Osteoblast (primary cell): ENCODE measurements at regions not wholly inside any gene's neighbourhood (a gene's known extent, or its start where the extent isn't known, plus 50 kb on each side); places are given as distances from the start of the nearest gene placed in this dataset.

Source experiments
- DNase-seq: peaks from one replicate; pipeline ENCODE4 v3.0.0; 2011; ENCODE audit warnings: low spot score, mixed read lengths; ENCODE audit not compliant: insufficient read length; ENCODE audit errors: missing footprints
- H2AFZ ChIP-seq: 2 replicates; pipeline ENCODE4 v1.6.0; 2011; ENCODE audit warnings: mild to moderate bottlenecking, low read length
- H3K27ac ChIP-seq: 2 replicates; pipeline ENCODE4 v1.5.1; 2011; ENCODE audit warnings: mild to moderate bottlenecking, low read depth, low read length, moderate library complexity
- H3K27me3 ChIP-seq: 2 replicates; pipeline ENCODE4 v1.6.0; 2012; ENCODE audit warnings: mild to moderate bottlenecking, control low read depth, inconsistent platforms, low read length, moderate library complexity; ENCODE audit not compliant: insufficient read depth
- H3K36me3 ChIP-seq: 2 replicates; pipeline ENCODE4 v1.5.1; 2011; ENCODE audit warnings: mild to moderate bottlenecking, low read length, control low read depth, moderate library complexity; ENCODE audit not compliant: insufficient read depth
- H3K4me1 ChIP-seq: 2 replicates; pipeline ENCODE4 v1.5.1; 2011; ENCODE audit warnings: mild to moderate bottlenecking, low read length, control low read depth, moderate library complexity; ENCODE audit not compliant: insufficient read depth
- H3K4me2 ChIP-seq: 2 replicates; pipeline ENCODE4 v1.6.0; 2011; ENCODE audit warnings: mild to moderate bottlenecking, low read length; ENCODE audit not compliant: insufficient read depth
- H3K4me3 ChIP-seq: fragments of 200-600 bp; sonication (generic); 3 replicates; pipeline ENCODE4 v1.5.1; 2012; ENCODE audit warnings: mild to moderate bottlenecking, low read length, inconsistent platforms; ENCODE audit not compliant: insufficient read depth
- H3K79me2 ChIP-seq: 2 replicates; pipeline ENCODE4 v1.6.0; 2012; ENCODE audit warnings: mild to moderate bottlenecking, low read length, control low read depth, inconsistent platforms; ENCODE audit not compliant: insufficient read depth
- H3K9me3 ChIP-seq: 2 replicates; pipeline ENCODE4 v1.5.1; 2011; ENCODE audit warnings: low read depth, low read length, control low read depth
- H4K20me1 ChIP-seq: 2 replicates; pipeline ENCODE4 v1.6.0; 2012; ENCODE audit warnings: mild to moderate bottlenecking, low read length, control low read depth; ENCODE audit not compliant: insufficient read depth
- TF ChIP-seq, protein P1 (sequence below): IDR thresholded peaks from 2 replicates; pipeline ENCODE4 v1.5.1; 2011; ENCODE audit warnings: mild to moderate bottlenecking, low read depth, low read length, moderate library complexity; ENCODE audit errors: extremely low read depth

DNA sequence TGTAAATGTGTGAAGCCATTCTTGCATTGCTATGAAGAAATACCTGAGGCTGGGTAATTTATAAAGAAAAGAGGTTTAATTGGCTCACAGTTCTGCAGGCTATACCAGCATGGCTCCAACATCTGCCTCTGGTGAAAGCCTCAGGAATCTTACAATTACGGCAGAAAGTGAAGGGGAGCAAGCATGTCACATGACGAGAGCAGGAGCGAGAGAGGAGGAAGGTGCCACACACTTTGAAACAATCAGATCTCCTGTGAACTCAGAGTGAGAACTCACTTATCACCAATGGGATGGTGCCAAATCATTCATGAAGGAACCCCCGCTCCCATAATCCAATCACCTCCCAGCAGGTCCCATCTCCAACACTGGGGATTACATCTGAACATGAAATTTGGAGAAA lies 213.6 kb upstream of the TSC22D2 start:
- Histone ChIP-seq H2AFZ (no peak overlapping the region), H3K36me3 (no peaks in the 10 kb centered on the region), H3K9me3 (no peaks in the 10 kb centered on the region), H4K20me1 (no peaks in the 10 kb centered on the region), H3K4me1 (no peaks in the 10 kb centered on the region), H3K79me2 (no peaks in the 10 kb centered on the region), H3K4me3 (no peak overlapping the region), H3K4me2 (no peak overlapping the region), H3K27ac (no peak overlapping the region), H3K27me3 (no peaks in the 10 kb centered on the region)
- no peak for DNase-seq
- TF ChIP-seq, protein P1, sequence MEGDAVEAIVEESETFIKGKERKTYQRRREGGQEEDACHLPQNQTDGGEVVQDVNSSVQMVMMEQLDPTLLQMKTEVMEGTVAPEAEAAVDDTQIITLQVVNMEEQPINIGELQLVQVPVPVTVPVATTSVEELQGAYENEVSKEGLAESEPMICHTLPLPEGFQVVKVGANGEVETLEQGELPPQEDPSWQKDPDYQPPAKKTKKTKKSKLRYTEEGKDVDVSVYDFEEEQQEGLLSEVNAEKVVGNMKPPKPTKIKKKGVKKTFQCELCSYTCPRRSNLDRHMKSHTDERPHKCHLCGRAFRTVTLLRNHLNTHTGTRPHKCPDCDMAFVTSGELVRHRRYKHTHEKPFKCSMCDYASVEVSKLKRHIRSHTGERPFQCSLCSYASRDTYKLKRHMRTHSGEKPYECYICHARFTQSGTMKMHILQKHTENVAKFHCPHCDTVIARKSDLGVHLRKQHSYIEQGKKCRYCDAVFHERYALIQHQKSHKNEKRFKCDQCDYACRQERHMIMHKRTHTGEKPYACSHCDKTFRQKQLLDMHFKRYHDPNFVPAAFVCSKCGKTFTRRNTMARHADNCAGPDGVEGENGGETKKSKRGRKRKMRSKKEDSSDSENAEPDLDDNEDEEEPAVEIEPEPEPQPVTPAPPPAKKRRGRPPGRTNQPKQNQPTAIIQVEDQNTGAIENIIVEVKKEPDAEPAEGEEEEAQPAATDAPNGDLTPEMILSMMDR = no peak

DNA sequence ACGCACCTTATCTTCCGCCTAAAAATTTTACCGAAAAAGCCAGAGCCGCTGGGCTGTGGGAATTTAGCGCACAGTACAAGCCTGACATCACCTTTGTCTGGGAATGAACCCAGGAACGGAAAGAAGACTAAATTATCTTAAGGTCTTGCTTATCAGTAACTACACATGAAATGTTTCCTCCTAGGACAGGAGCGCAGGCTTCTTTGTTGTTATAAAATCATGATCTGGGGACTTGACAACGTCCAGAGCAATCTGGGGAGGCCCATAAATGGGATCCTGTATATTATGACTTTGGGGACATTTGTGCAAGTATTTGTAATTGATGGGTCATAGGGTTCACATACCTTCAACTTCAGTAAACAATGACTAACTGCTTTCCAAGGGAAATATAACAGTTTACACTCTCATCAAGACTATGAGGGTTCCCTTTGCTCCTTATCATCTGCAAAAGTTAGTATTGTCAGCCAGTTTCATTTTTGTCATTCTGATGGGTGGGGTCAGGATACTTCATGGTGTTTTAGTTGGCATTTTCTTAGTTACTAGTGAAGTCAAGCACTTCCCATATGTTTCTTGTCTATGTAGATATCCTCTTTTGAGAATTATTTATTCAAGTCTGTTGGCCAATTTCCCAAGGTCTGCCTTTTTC lies 213.9 kb upstream of the PFN2 start:
- Histone ChIP-seq H3K4me1 (peaks cover 20% of the 10 kb centered on the region), H3K36me3 (no peaks in the 10 kb centered on the region), H3K4me3 (peak overlapping the region; percentile 68), H2AFZ (peak overlapping the region; percentile 82), H4K20me1 (no peaks in the 10 kb centered on the region), H3K27ac (peak overlapping the region; percentile 58), H3K79me2 (no peaks in the 10 kb centered on the region), H3K27me3 (no peaks in the 10 kb centered on the region), H3K9me3 (no peaks in the 10 kb centered on the region), H3K4me2 (peak overlapping the region; percentile 86)
- DNase-seq = no peak
- TF ChIP-seq, protein P1 = no peak

DNA sequence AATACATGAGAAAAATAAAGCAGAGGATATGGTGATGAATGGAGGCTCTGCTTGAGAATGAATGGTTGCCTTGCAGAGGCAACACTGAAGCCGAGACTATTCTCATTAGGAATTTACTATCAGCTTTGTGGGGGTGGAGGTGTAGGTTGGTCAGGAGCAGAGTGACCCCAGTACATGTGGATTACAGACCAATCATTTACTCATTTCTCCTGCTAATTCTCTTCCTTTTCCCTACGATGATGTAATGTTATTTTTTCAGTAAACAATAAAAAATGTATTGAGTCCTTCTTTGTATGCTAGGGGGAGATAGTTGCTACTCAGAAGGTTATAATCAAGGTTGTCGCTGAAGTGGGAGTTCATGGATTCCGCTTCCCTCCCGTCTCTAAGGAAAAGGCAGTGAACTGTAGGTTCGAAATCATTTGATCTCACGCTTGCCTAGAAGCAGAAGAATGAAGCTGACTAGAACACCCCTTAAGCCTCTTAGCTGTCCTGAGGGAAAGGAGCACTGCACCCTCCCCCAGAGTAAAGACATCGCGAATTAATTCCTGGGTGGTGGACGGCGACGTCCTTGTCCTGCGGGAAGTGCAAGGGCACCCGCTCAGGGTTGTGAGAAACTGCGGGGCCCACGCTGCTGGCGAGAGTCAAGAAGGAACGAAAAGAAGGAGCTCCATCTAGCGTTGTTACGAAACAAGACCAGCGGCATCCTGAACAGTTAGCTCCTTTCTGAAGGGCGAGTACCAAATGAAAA lies 213.2 kb upstream of the PFN2 start:
- Histone ChIP-seq H3K4me1 (peaks cover 20% of the 10 kb centered on the region), H3K27ac (peak overlapping the region; percentile 58), H3K9me3 (no peaks in the 10 kb centered on the region)

DNA sequence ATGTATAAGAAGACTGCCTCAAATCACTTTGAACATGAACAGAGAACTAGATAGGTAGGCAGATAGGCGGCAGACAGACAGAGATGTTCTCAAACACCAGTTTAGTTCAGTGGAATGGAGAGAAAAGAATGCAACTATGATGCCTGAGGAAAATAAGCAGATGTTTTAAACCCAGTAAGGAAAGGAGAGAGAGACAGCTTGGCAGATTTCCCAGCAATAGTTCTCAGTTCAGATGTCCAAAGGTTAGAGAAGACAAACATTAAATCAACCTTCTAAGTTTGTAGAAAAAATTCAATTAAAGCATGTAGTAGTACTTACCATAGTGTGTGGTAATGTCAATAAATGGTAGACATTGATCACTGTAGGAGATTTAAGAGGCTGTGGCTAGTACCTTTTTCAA lies 209.6 kb upstream of the PFN2 start:
- Histone ChIP-seq H3K36me3 (no peaks in the 10 kb centered on the region), H3K4me2 (no peak overlapping the region), H3K27me3 (no peaks in the 10 kb centered on the region), H3K27ac (no peak overlapping the region), H3K79me2 (no peaks in the 10 kb centered on the region), H2AFZ (peak overlapping the region; percentile 12), H3K9me3 (no peaks in the 10 kb centered on the region), H4K20me1 (no peaks in the 10 kb centered on the region), H3K4me1 (peaks cover 27% of the 10 kb centered on the region), H3K4me3 (no peak overlapping the region)
- peak; percentile 23 for DNase-seq
- TF ChIP-seq, protein P1 = no peak

More for the DNA sequence above, 213.2 kb upstream of the PFN2 start:
- Histone ChIP-seq H3K27me3 (no peaks in the 10 kb centered on the region), H2AFZ (peak overlapping the region; percentile 82), H3K79me2 (no peaks in the 10 kb centered on the region), H3K36me3 (no peaks in the 10 kb centered on the region), H3K4me3 (peak overlapping the region; percentile 68), H4K20me1 (no peaks in the 10 kb centered on the region), H3K4me2 (peak overlapping the region; percentile 86)
- DNase-seq = peak; percentile 66
- TF ChIP-seq, protein P1 = peak; percentile 84
